Cardiac muscle cell (in vitro differentiated cells and primary cell): ENCODE measurements at regions not wholly inside any gene's neighbourhood (a gene's known extent, or its start where the extent isn't known, plus 50 kb on each side); places are given as distances from the start of the nearest gene placed in this dataset.

Experiments
- DNase-seq, 2 donors: peaks; one replicate each; pipeline versions ENCODE4 v3.0.0 to v3.0.0-alpha.2; 2010 to 2017; ENCODE audit warnings: low read depth in 1 of 2, low spot score in 1 of 2
- H3K27ac ChIP-seq: fragments of 200-600 bp; sonication (generic); 2 replicates; pipeline ENCODE4 v1.5.1; 2016
- H3K27me3 ChIP-seq: fragments of 200-600 bp; sonication (generic); 2 replicates; pipeline ENCODE4 v1.6.0; 2016; ENCODE audit warnings: control low read depth
- H3K36me3 ChIP-seq: fragments of 200-600 bp; sonication (generic); 2 replicates; pipeline ENCODE4 v1.5.1; 2016; ENCODE audit warnings: control low read depth
- H3K4me1 ChIP-seq: fragments of 200-600 bp; sonication (generic); 2 replicates; pipeline ENCODE4 v1.8.1; 2017; ENCODE audit warnings: low read depth, mild to moderate bottlenecking, mixed run types
- H3K4me3 ChIP-seq: fragments of 200-600 bp; sonication (generic); 2 replicates; pipeline ENCODE4 v1.5.1; 2016; ENCODE audit warnings: mild to moderate bottlenecking
- H3K9me3 ChIP-seq: fragments of 200-600 bp; sonication (generic); 2 replicates; pipeline ENCODE4 v1.5.1; 2017; ENCODE audit warnings: low read depth, mild to moderate bottlenecking, control low read depth
- CTCF ChIP-seq: IDR thresholded peaks from 2 replicates; pipeline ENCODE4 v1.5.1; 2012; ENCODE audit warnings: low read depth, mild to moderate bottlenecking, low read length

- H3K9me3 ChIP-seq, result no peaks in the 10 kb centered on the region
- H3K27ac ChIP-seq, result no peak overlapping the region
- no peaks in the 10 kb centered on the region for H3K27me3 ChIP-seq
- H3K36me3 ChIP-seq, result no peaks in the 10 kb centered on the region
- DNase-seq, result no peak
- H3K4me3 ChIP-seq, result no peak overlapping the region
- no peak for TF ChIP-seq CTCF
- peaks cover 13% of the 10 kb centered on the region for H3K4me1 ChIP-seq
These were observed 442.0 kb upstream of the SYT4 start for GRCh38 chr18:43719267-43719795.

GRCh38 chr18:43720041-43720440, 442.8 kb upstream of the SYT4 start:
- H3K27me3 ChIP-seq, result no peaks in the 10 kb centered on the region
- H3K27ac ChIP-seq, result no peak overlapping the region
- TF ChIP-seq CTCF, result no peak
- DNase-seq, result no peak
- H3K36me3 ChIP-seq, result no peaks in the 10 kb centered on the region
- no peaks in the 10 kb centered on the region for H3K9me3 ChIP-seq
- peaks cover 6% of the 10 kb centered on the region for H3K4me1 ChIP-seq
- no peak overlapping the region for H3K4me3 ChIP-seq

- H3K4me3 ChIP-seq, result no peak overlapping the region
- DNase-seq, result no peak
- no peak overlapping the region for H3K27ac ChIP-seq
- H3K27me3 ChIP-seq, result no peaks in the 10 kb centered on the region
- no peaks in the 10 kb centered on the region for H3K9me3 ChIP-seq
- H3K4me1 ChIP-seq, result no peaks in the 10 kb centered on the region
- TF ChIP-seq CTCF, result no peak
- H3K36me3 ChIP-seq, result no peaks in the 10 kb centered on the region
These were observed 458.3 kb upstream of the SYT4 start for GRCh38 chr18:43735570-43735969.

GRCh38 chr18:43744960-43745745, 467.9 kb upstream of the SYT4 start:
- no peak for TF ChIP-seq CTCF
- Histone ChIP-seq H3K4me1 (no peaks in the 10 kb centered on the region), H3K9me3 (no peaks in the 10 kb centered on the region), H3K27ac (no peak overlapping the region), H3K27me3 (no peaks in the 10 kb centered on the region), H3K4me3 (no peak overlapping the region), H3K36me3 (no peaks in the 10 kb centered on the region)
- DNase-seq, result no peak

- Histone ChIP-seq H3K4me1 (no peaks in the 10 kb centered on the region), H3K36me3 (no peaks in the 10 kb centered on the region), H3K4me3 (no peak overlapping the region), H3K9me3 (no peaks in the 10 kb centered on the region), H3K27me3 (no peaks in the 10 kb centered on the region), H3K27ac (no peak overlapping the region)
- DNase-seq, result peak in 1 of 2 donors; percentile 3
- TF ChIP-seq CTCF, result no peak
These were observed 473.9 kb upstream of the SYT4 start for GRCh38 chr18:43751203-43751602.
